ENCODE measurements at regions not wholly inside any gene's neighbourhood (a gene's known extent, or its start where the extent isn't known, plus 50 kb on each side); places are given as distances from the start of the nearest gene placed in this dataset.
A peak's percentile ranks its signal among the peaks of the same experiment; 100 is the strongest.

- peak; percentile 59 to 70 (median 68) for DNase-seq
Measured at GRCh38 chr5:81856948-81857928, 106.3 kb upstream of the SSBP2 start.

- DNase-seq: no peak
Measured at GRCh38 chr5:81855591-81855990, 104.7 kb upstream of the SSBP2 start.

GRCh38 chr5:81854915-81855314, 104.0 kb upstream of the SSBP2 start:
- DNase-seq: no peak

- DNase-seq: no peak
Measured at GRCh38 chr5:81854485-81854884, 103.6 kb upstream of the SSBP2 start.

GRCh38 chr5:81853030-81853357, 102.1 kb upstream of the SSBP2 start:
- DNase-seq: no peak

GRCh38 chr5:81852291-81853029, 101.6 kb upstream of the SSBP2 start:
- DNase-seq: peak in 2 of 3 donors; percentile 45 to 72

GRCh38 chr5:81851481-81852178, 100.7 kb upstream of the SSBP2 start:
- DNase-seq: peak; percentile 98 to 99 (median 98)

- DNase-seq: peak in 2 of 3 donors; percentile 37 to 68
Measured at GRCh38 chr5:81850501-81851357, 99.8 kb upstream of the SSBP2 start.

- DNase-seq: no peak
Measured at GRCh38 chr5:81849770-81850367, 99.0 kb upstream of the SSBP2 start.

GRCh38 chr5:81848362-81848880, 97.5 kb upstream of the SSBP2 start:
- DNase-seq: peak in 2 of 3 donors; percentile 38 to 72

- no peak for DNase-seq
Measured at GRCh38 chr5:81846301-81846700, 95.4 kb upstream of the SSBP2 start.

- no peak for DNase-seq
Measured at GRCh38 chr5:81843845-81844244, 92.9 kb upstream of the SSBP2 start.

GRCh38 chr5:81842795-81843398, 92.0 kb upstream of the SSBP2 start:
- no peak for DNase-seq

- DNase-seq: no peak
Measured at GRCh38 chr5:81839034-81839433, 88.1 kb upstream of the SSBP2 start.

- DNase-seq: peak in 1 of 3 donors; percentile 30
Measured at GRCh38 chr5:81838307-81838906, 87.5 kb upstream of the SSBP2 start.

GRCh38 chr5:81837667-81838306, 86.9 kb upstream of the SSBP2 start:
- DNase-seq: no peak

- peak in 1 of 3 donors; percentile 50 for DNase-seq
Measured at GRCh38 chr5:81835814-81836367, 85.0 kb upstream of the SSBP2 start.

GRCh38 chr5:81834021-81834660, 83.2 kb upstream of the SSBP2 start:
- DNase-seq: no peak

Measured in muscle of back (tissue), 3 donors.